VCaP (cell line): ENCODE measurements at regions not wholly inside any gene's neighbourhood (a gene's known extent, or its start where the extent isn't known, plus 50 kb on each side); places are given as distances from the start of the nearest gene placed in this dataset.

Experiments used
- H3K27ac ChIP-seq: fragments of 450-650 bp; 2 replicates; pipeline ENCODE4 v1.5.1; 2017
- TF ChIP-seq, protein P1 (sequence below): fragments of 450-650 bp; conservative IDR thresholded peaks from 2 replicates; pipeline ENCODE4 v1.5.1; 2017; ENCODE audit warnings: mild to moderate bottlenecking, moderate library complexity

DNA sequence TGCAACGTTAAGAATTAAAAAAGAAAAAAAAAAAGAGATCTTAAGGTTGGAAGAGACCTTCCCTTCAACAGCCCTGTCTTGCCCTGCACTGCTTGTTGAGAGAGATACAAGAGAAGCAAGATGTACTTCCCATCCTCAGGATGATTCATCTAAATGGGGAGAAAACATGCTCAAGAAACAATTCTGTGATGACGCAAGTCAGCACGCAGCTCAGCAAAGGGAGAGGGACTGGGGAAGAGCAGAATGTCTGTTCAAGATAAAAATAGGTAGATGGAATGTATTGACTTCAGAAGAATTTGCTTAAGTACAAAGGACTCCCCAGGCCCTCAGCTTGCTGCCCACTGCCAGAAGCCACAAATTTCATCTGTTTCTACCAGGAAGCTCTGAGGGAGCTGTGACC lies 198.2 kb upstream of the SPRED2 start:
- TF ChIP-seq, protein P1, sequence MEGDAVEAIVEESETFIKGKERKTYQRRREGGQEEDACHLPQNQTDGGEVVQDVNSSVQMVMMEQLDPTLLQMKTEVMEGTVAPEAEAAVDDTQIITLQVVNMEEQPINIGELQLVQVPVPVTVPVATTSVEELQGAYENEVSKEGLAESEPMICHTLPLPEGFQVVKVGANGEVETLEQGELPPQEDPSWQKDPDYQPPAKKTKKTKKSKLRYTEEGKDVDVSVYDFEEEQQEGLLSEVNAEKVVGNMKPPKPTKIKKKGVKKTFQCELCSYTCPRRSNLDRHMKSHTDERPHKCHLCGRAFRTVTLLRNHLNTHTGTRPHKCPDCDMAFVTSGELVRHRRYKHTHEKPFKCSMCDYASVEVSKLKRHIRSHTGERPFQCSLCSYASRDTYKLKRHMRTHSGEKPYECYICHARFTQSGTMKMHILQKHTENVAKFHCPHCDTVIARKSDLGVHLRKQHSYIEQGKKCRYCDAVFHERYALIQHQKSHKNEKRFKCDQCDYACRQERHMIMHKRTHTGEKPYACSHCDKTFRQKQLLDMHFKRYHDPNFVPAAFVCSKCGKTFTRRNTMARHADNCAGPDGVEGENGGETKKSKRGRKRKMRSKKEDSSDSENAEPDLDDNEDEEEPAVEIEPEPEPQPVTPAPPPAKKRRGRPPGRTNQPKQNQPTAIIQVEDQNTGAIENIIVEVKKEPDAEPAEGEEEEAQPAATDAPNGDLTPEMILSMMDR: no peak
- H3K27ac ChIP-seq: no peak overlapping the region

DNA sequence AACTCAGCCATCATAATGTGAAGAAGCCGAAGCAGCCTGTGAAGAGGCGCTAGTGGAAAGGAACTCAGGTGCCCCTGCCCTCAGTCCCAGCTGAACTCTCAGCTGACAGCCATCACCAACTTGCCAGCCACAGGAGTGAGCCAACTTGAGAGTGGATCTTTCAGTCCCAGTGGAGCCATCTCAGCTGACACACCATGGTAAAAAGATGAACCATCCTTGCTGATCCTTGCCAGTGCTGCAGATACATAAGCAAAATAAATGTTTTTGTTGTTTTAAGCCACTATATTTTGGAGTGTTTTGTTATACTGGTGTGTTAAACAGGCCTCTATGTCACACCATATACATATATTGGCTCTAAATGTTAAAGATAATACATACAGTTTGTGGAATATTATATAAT lies 195.8 kb upstream of the SPRED2 start:
- TF ChIP-seq, protein P1: no peak
- H3K27ac ChIP-seq: no peak overlapping the region

DNA sequence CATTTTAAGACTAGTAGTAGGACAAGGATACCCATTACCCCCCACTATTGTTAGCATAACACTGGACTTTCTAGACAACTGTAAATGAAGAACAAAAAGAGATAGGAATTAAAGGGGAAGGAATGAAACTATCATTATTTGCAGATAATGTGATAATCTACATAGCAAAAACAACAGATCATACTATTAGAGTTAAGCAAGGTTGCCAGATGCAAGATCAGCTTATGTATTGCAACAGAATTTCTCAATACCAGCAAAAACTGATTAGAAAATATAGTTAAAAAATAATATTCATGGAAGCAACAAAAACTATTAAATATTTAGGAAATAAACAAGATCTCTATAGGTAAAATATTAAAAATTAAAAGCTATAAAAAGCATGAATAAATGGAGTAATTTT lies 194.4 kb upstream of the SPRED2 start:
- no peak overlapping the region for H3K27ac ChIP-seq
- TF ChIP-seq, protein P1: no peak

DNA sequence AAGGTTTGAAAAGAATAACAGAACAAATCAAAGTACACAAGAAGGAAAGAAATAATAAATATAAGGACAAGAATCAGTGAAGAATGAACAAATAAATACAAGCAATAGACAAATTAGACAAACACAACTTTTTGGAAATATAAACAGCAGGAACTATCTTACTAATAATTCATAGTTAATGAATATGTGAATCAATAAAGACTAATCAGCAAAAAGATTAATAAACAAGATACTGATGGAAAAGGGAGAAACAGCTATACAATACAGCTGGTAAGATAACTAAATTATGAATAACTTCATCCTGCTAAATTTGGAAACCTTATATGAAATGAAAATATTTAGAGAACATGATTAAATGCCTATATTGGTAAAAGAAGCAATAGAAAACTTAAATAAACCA lies 193.6 kb upstream of the SPRED2 start:
- H3K27ac ChIP-seq: no peak overlapping the region
- TF ChIP-seq, protein P1: no peak

DNA sequence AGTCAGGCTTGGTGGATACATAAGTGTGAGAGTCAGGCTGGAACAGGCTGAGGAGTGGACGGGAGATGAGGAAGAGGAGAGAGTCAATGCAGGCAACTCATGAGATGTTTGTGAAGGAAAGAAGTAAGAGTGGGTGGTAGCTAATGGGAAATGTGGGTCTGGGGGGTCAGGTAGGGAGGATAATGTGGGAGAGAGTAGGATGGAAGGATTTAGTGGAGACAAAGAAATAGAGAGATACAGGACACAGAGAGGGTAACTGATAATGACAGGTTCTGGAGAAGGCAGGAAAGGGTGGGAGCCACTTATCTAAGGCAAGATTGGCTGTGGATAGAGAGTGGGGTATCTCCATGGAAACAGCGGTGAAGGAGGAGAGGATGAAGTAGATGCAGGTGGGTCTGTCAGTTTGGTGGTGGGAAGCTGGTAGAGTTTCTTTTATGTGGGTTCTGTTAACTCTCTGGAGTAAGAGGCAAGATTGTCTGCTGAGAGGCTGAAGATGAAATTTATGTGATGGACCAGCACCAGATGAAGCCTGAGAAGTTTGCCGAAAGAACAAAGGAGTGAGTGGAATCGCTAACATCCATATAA lies 190.6 kb upstream of the SPRED2 start:
- TF ChIP-seq, protein P1: no peak
- no peak overlapping the region for H3K27ac ChIP-seq

DNA sequence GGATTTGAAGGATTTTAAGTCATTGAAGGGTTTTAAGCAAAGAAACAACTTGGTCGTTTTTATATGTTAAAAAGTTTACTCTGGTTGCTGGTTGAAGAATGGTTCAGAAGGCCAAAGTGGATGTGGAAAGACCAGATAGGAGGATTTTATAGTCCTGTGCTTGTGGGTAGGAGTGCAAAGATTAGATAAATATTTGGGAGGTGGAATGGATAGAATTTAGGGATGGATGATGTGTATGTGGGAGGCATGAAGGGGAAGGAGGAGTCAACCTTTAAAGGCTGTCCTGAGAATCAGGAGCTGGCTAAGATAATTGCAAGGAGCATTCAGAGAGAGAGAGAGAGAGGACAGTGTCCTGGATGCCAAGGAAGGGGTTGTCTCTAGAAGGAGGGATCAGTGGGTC lies 190.1 kb upstream of the SPRED2 start:
- no peak overlapping the region for H3K27ac ChIP-seq
- TF ChIP-seq, protein P1: no peak

DNA sequence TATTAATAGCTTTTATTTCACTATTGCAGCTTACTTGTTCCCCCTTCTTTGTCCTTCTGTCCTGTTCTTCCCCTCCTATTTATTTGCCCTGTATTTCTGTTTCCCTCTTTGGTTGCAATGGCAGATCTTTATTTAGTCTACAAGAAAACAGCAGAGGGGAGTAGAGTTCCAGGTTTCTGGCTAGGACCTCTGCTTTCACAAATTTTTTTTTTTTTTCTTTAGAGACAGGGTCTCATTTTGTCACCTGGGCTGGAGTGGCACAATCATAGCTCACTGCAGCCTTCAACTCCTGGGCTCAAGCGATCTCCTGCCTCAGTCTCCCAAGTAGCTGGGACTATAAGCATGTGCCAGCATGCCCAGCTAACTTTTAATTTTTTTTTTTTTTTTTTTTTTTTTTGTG lies 188.1 kb upstream of the SPRED2 start:
- no peak overlapping the region for H3K27ac ChIP-seq
- TF ChIP-seq, protein P1: peak; percentile 31
